ENCODE measurements at regions not wholly inside any gene's neighbourhood (a gene's known extent, or its start where the extent isn't known, plus 50 kb on each side); places are given as distances from the start of the nearest gene placed in this dataset.

GRCh38 chr9:28190981-28191380, 617.7 kb upstream of the C9orf72 start:
- TF ChIP-seq CTCF (IDR thresholded peaks at IDR 0.05) (no peak), EP300 (IDR thresholded peaks at IDR 0.05) (no peak)

All from ovary (tissue), 3 donors.